GM12874 (cell line): ENCODE measurements at regions not wholly inside any gene's neighbourhood (a gene's known extent, or its start where the extent isn't known, plus 50 kb on each side); places are given as distances from the start of the nearest gene placed in this dataset.

Experiments used
- TF ChIP-seq, protein P1 (sequence below): IDR thresholded peaks from 2 replicates; pipeline ENCODE4 v1.5.1; 2011; ENCODE audit warnings: low read depth, mild to moderate bottlenecking, control low read depth, low read length, moderate library complexity; ENCODE audit not compliant: insufficient read depth

DNA sequence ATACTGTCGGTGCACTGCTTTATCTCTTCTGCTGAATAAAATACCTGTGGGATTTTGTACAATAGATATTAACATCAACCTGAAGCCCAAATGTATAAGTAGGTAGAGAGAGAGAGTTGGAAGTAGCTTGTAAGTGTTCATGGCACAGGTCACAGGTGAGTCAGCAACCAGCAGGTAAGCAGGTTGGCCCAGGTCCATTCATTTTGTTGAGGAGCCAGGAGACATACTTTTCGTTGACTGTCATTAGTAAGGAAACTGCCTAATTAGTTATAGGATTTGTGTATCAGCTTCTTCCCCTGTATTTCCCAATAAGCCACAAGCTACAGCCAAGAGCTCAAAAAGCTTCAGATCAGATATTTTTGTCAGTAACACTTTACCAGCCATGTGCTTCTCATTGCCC lies 650.8 kb downstream of the IRX1 start:
- TF ChIP-seq, protein P1, sequence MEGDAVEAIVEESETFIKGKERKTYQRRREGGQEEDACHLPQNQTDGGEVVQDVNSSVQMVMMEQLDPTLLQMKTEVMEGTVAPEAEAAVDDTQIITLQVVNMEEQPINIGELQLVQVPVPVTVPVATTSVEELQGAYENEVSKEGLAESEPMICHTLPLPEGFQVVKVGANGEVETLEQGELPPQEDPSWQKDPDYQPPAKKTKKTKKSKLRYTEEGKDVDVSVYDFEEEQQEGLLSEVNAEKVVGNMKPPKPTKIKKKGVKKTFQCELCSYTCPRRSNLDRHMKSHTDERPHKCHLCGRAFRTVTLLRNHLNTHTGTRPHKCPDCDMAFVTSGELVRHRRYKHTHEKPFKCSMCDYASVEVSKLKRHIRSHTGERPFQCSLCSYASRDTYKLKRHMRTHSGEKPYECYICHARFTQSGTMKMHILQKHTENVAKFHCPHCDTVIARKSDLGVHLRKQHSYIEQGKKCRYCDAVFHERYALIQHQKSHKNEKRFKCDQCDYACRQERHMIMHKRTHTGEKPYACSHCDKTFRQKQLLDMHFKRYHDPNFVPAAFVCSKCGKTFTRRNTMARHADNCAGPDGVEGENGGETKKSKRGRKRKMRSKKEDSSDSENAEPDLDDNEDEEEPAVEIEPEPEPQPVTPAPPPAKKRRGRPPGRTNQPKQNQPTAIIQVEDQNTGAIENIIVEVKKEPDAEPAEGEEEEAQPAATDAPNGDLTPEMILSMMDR = no peak

DNA sequence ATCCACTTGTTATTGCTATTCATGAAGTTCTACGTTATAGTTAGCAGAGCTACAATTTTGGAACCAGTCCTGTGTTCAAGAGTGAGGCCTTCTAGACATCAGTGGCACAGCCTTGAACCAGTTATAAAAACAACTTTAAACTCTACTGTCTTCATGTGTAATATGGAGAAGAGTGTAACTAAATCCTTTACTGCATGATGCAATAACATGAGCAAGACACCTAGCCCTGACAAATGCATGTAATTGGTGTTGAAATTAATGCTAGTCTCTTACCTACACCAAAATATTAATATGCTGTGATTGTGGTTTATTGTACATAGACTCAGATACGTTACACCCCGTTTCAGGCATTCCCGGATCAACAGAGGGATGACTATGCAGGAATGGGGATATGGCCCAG lies 654.6 kb downstream of the IRX1 start:
- TF ChIP-seq, protein P1 = no peak

DNA sequence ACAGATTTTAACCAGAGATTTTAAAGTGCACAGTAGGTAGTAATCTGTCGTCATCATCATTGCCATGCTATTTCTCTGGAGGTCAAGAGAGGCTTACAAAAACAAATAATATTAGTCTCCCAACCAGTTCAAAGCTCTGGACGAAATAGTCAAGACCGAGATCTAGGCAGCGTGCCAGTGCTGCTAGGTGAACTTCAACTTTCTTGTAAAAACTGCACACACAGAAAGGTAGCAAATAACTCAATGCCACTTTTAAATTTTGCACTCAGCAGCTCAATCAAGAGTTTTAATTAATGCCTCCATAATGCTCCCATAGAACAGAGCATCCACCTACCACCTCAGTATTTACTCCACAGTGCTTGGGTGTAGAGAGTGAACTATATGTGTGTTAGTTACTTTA lies 656.8 kb downstream of the IRX1 start:
- TF ChIP-seq, protein P1 = no peak

DNA sequence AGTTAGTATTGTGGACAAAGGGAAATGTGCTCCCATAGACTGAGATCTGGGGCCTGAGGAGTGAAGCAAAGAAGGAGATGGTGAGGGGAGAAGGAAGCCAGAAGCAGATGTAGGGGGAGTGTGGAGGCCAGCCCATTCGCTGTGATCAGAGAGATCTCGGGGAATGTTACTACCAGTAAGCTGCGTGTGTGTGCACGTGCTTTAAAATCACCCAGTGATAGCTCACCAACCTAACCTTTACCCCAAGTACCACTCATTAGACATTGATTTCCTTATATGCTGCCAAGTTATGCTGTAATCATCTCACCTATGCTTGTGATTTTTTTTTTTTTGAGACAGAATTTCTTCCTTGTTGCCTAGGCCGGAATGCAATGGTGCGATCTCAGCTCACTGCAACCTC lies 659.1 kb downstream of the IRX1 start:
- TF ChIP-seq, protein P1 = no peak

DNA sequence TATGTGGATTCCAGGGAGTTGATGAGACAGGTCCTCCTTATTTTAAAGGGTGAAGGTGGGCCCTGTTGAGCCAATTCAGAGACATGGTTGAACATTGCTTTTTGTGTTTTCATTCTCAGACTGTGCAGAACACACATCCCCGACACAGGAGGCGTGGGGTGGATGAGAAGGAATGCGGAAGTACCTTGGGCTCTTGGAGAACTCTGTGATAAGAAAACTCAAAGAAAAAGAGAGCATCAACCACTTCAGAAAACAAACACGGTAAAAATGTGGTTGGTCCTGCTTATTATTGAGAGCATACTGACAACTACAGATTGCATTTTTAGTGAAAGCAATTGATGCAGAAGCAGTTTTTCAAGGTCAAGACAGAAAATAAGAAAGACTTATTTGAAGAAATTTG lies 659.8 kb downstream of the IRX1 start:
- TF ChIP-seq, protein P1 = no peak

DNA sequence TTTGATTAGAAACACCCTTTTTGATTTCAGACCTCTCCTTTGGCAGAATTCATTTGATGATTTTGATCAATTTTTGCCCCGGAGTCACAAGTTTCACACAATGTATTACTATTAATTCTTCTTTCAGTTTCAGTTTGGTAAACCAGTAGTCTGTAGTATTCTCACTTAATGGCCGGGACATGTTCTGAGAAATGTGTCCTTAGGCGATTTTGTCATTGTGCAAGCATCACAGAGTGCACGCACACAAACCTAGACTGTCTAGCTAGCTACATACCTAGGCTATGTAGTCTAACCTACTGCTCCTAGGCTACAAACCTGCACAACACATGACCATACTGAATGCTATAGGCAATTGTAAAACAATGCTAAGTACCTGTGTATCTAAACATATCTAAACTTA lies 662.5 kb downstream of the IRX1 start:
- TF ChIP-seq, protein P1 = no peak

DNA sequence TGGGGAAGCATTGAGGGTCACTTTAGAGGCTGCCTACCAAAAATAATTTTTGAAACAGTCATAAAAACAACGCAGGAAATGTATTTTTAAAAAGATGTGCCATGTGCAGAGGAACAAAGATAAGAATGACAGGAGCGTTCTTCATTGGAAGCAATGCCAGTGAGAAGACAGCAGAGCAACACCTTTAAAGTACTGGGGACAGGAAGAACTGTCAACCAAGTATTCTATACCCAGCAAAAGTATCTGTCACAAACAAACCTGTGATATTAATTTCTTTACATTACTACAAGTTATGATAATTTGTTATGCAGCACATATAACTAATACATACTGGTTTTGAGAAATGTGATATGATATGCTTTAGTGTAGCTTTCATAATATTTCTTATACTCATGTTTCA lies 675.6 kb downstream of the IRX1 start:
- TF ChIP-seq, protein P1 = no peak

DNA sequence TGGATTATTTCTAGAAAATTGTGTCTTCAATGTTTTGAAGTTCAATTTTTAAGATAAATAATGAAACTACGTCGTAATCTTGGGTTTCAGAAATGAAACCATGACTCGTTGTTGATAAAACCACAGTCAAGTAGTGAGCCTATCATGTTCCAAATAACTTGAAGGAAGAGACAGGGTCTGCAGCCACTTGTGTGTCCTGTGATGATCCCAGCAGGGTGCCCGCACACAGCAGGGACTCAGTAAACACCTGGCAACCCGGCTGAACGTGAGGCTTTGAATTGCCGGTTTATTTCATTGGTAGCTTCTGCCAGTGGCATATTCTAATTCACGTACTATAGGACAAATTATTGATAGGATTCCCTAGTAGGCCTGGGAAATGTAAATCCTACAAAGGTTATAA lies 679.6 kb downstream of the IRX1 start:
- TF ChIP-seq, protein P1 = no peak
